Karpas-422 (cell line): ENCODE measurements at regions not wholly inside any gene's neighbourhood (a gene's known extent, or its start where the extent isn't known, plus 50 kb on each side); places are given as distances from the start of the nearest gene placed in this dataset.

Source experiments
- DNase-seq: peaks from one replicate; pipeline ENCODE4 v3.0.0-alpha.2; 2015
- H2AFZ ChIP-seq: fragments of 200-600 bp; sonication (generic); 2 replicates; pipeline ENCODE4 v1.6.1; 2014; ENCODE audit warnings: antibody characterized with exemption, low read length, mixed read lengths
- H3K27ac ChIP-seq: fragments of 200-600 bp; sonication (generic); 2 replicates; pipeline ENCODE4 v1.5.1; 2014; ENCODE audit warnings: mild to moderate bottlenecking, low read length, moderate library complexity
- H3K27me3 ChIP-seq: fragments of 200-600 bp; sonication (generic); 2 replicates; pipeline ENCODE4 v1.6.1; 2014; ENCODE audit warnings: low read length, mixed read lengths
- H3K36me3 ChIP-seq: fragments of 200-600 bp; sonication (generic); 2 replicates; pipeline ENCODE4 v1.6.1; 2014; ENCODE audit warnings: low read length, mixed read lengths; ENCODE audit not compliant: insufficient read depth
- H3K4me1 ChIP-seq: fragments of 200-600 bp; sonication (generic); 2 replicates; pipeline ENCODE4 v1.6.1; 2014; ENCODE audit warnings: mild to moderate bottlenecking, low read length, mixed read lengths
- H3K4me2 ChIP-seq: fragments of 200-600 bp; sonication (generic); 2 replicates; pipeline ENCODE4 v1.6.1; 2014; ENCODE audit warnings: low read length, low read depth, mild to moderate bottlenecking; ENCODE audit not compliant: poor library complexity, severe bottlenecking
- H3K4me3 ChIP-seq: fragments of 200-600 bp; sonication (generic); 2 replicates; pipeline ENCODE4 v1.5.1; 2014; ENCODE audit warnings: mild to moderate bottlenecking, antibody characterized with exemption, low read length, mixed read lengths
- H3K79me2 ChIP-seq: fragments of 200-600 bp; sonication (generic); 2 replicates; pipeline ENCODE4 v1.6.1; 2014; ENCODE audit warnings: mild to moderate bottlenecking, low read length, mixed read lengths
- H3K9ac ChIP-seq: fragments of 200-600 bp; sonication (generic); 2 replicates; pipeline ENCODE4 v1.6.0; 2014; ENCODE audit warnings: low read length
- H3K9me2 ChIP-seq: fragments of 200-600 bp; sonication (generic), shearing (Covaris generic); replicated peaks from 2 replicates; pipeline ENCODE4 v1.6.0; 2014; ENCODE audit warnings: mild to moderate bottlenecking, low read length, moderate library complexity; ENCODE audit not compliant: insufficient read depth
- H3K9me3 ChIP-seq: fragments of 300-700, 200-600 bp; sonication (generic); 2 replicates; pipeline ENCODE4 v1.6.1; 2014; ENCODE audit warnings: low read length, mixed read lengths
- H4K20me1 ChIP-seq: fragments of 200-600 bp; sonication (generic); 2 replicates; pipeline ENCODE4 v1.6.1; 2014; ENCODE audit warnings: mild to moderate bottlenecking, antibody characterized with exemption, low read length, low read depth; ENCODE audit not compliant: insufficient read depth

GRCh38 chr3:181862502-181862901 is 150.8 kb downstream of the SOX2 start:
- H3K79me2 ChIP-seq = no peaks in the 10 kb centered on the region
- no peak overlapping the region for H3K9ac ChIP-seq
- no peaks in the 10 kb centered on the region for H4K20me1 ChIP-seq
- H2AFZ ChIP-seq = no peak overlapping the region
- DNase-seq = no peak
- no peaks in the 10 kb centered on the region for H3K4me1 ChIP-seq
- no peak overlapping the region for H3K27ac ChIP-seq
- H3K9me2 ChIP-seq = no peaks in the 10 kb centered on the region
- no peaks in the 10 kb centered on the region for H3K36me3 ChIP-seq
- no peak overlapping the region for H3K4me2 ChIP-seq
- H3K4me3 ChIP-seq = no peak overlapping the region
- no peaks in the 10 kb centered on the region for H3K27me3 ChIP-seq
- H3K9me3 ChIP-seq = no peaks in the 10 kb centered on the region

- H3K9me2 ChIP-seq = no peaks in the 10 kb centered on the region
- H3K79me2 ChIP-seq = no peaks in the 10 kb centered on the region
- no peak overlapping the region for H3K9ac ChIP-seq
- no peak overlapping the region for H3K4me2 ChIP-seq
- no peak overlapping the region for H2AFZ ChIP-seq
- no peaks in the 10 kb centered on the region for H3K27me3 ChIP-seq
- no peaks in the 10 kb centered on the region for H3K4me1 ChIP-seq
- no peaks in the 10 kb centered on the region for H3K36me3 ChIP-seq
- DNase-seq = peak; percentile 48
- H3K4me3 ChIP-seq = no peak overlapping the region
- H3K27ac ChIP-seq = no peak overlapping the region
- no peaks in the 10 kb centered on the region for H4K20me1 ChIP-seq
- no peaks in the 10 kb centered on the region for H3K9me3 ChIP-seq
These were observed 156.9 kb downstream of the SOX2 start for GRCh38 chr3:181868576-181869082.

GRCh38 chr3:181872887-181873286 is 161.2 kb downstream of the SOX2 start:
- Histone ChIP-seq H3K27ac (no peak overlapping the region), H3K9me3 (no peaks in the 10 kb centered on the region), H3K9me2 (no peaks in the 10 kb centered on the region), H3K9ac (no peak overlapping the region), H4K20me1 (no peaks in the 10 kb centered on the region), H3K79me2 (no peaks in the 10 kb centered on the region), H3K36me3 (no peaks in the 10 kb centered on the region), H2AFZ (no peak overlapping the region), H3K4me2 (no peak overlapping the region), H3K27me3 (no peaks in the 10 kb centered on the region), H3K4me3 (no peak overlapping the region), H3K4me1 (no peaks in the 10 kb centered on the region)
- no peak for DNase-seq

GRCh38 chr3:181879926-181880325 is 168.2 kb downstream of the SOX2 start:
- H3K27me3 ChIP-seq = no peaks in the 10 kb centered on the region
- H3K27ac ChIP-seq = no peak overlapping the region
- no peaks in the 10 kb centered on the region for H3K79me2 ChIP-seq
- H3K9me2 ChIP-seq = no peaks in the 10 kb centered on the region
- no peaks in the 10 kb centered on the region for H3K36me3 ChIP-seq
- H3K9me3 ChIP-seq = no peaks in the 10 kb centered on the region
- no peaks in the 10 kb centered on the region for H3K4me1 ChIP-seq
- H3K9ac ChIP-seq = no peak overlapping the region
- H3K4me3 ChIP-seq = no peak overlapping the region
- H3K4me2 ChIP-seq = no peak overlapping the region
- DNase-seq = no peak
- no peak overlapping the region for H2AFZ ChIP-seq
- no peaks in the 10 kb centered on the region for H4K20me1 ChIP-seq

- no peak overlapping the region for H3K4me2 ChIP-seq
- no peaks in the 10 kb centered on the region for H3K36me3 ChIP-seq
- no peak overlapping the region for H3K4me3 ChIP-seq
- no peak overlapping the region for H2AFZ ChIP-seq
- H3K27ac ChIP-seq = no peak overlapping the region
- no peaks in the 10 kb centered on the region for H3K79me2 ChIP-seq
- no peaks in the 10 kb centered on the region for H3K9me3 ChIP-seq
- H4K20me1 ChIP-seq = no peaks in the 10 kb centered on the region
- no peak for DNase-seq
- H3K9ac ChIP-seq = no peak overlapping the region
- no peaks in the 10 kb centered on the region for H3K4me1 ChIP-seq
- no peaks in the 10 kb centered on the region for H3K27me3 ChIP-seq
- H3K9me2 ChIP-seq = no peaks in the 10 kb centered on the region
These were observed 168.6 kb downstream of the SOX2 start for GRCh38 chr3:181880331-181880730.

- H3K27me3 ChIP-seq = no peaks in the 10 kb centered on the region
- 0 out of 2 replicates have a peak overlapping the region, but pooled peaks have one; percentile 50 for H2AFZ ChIP-seq
- no peak for DNase-seq
- H3K9me3 ChIP-seq = no peaks in the 10 kb centered on the region
- H3K9me2 ChIP-seq = no peaks in the 10 kb centered on the region
- no peak overlapping the region for H3K27ac ChIP-seq
- H3K4me3 ChIP-seq = no peak overlapping the region
- no peaks in the 10 kb centered on the region for H3K79me2 ChIP-seq
- no peak overlapping the region for H3K4me2 ChIP-seq
- H3K9ac ChIP-seq = no peak overlapping the region
- no peaks in the 10 kb centered on the region for H4K20me1 ChIP-seq
- H3K4me1 ChIP-seq = no peaks in the 10 kb centered on the region
- H3K36me3 ChIP-seq = no peaks in the 10 kb centered on the region
These were observed 170.0 kb downstream of the SOX2 start for GRCh38 chr3:181881749-181882148.

- Histone ChIP-seq H3K4me2 (no peak overlapping the region), H3K4me3 (no peak overlapping the region), H3K36me3 (no peaks in the 10 kb centered on the region), H3K27ac (no peak overlapping the region), H3K4me1 (no peaks in the 10 kb centered on the region), H4K20me1 (no peaks in the 10 kb centered on the region), H3K27me3 (no peaks in the 10 kb centered on the region), H3K79me2 (no peaks in the 10 kb centered on the region), H3K9me2 (no peaks in the 10 kb centered on the region), H3K9me3 (no peaks in the 10 kb centered on the region), H3K9ac (no peak overlapping the region), H2AFZ (no peak overlapping the region)
- no peak for DNase-seq
These were observed 174.3 kb downstream of the SOX2 start for GRCh38 chr3:181885868-181886630.

GRCh38 chr3:181886676-181887075 is 175.0 kb downstream of the SOX2 start:
- no peak overlapping the region for H3K4me2 ChIP-seq
- H3K27ac ChIP-seq = no peak overlapping the region
- no peaks in the 10 kb centered on the region for H3K36me3 ChIP-seq
- H3K4me3 ChIP-seq = no peak overlapping the region
- no peaks in the 10 kb centered on the region for H3K4me1 ChIP-seq
- H3K9ac ChIP-seq = no peak overlapping the region
- no peaks in the 10 kb centered on the region for H3K9me3 ChIP-seq
- no peak overlapping the region for H2AFZ ChIP-seq
- no peaks in the 10 kb centered on the region for H3K27me3 ChIP-seq
- no peaks in the 10 kb centered on the region for H3K79me2 ChIP-seq
- no peaks in the 10 kb centered on the region for H3K9me2 ChIP-seq
- no peaks in the 10 kb centered on the region for H4K20me1 ChIP-seq
- DNase-seq = no peak
